HUES6 (cell line): ENCODE measurements at regions not wholly inside any gene's neighbourhood (a gene's known extent, or its start where the extent isn't known, plus 50 kb on each side); places are given as distances from the start of the nearest gene placed in this dataset.

Source experiments
- H3K27ac ChIP-seq: 2 replicates; pipeline ENCODE4 v1.7.0; 2013; ENCODE audit warnings: low read depth, mild to moderate bottlenecking, low read length, inconsistent platforms
- H3K27me3 ChIP-seq: 2 replicates; pipeline ENCODE4 v1.6.1; 2013; ENCODE audit warnings: low read length; ENCODE audit not compliant: control insufficient read depth, insufficient read depth
- H3K36me3 ChIP-seq: 2 replicates; pipeline ENCODE4 v1.6.1; 2013; ENCODE audit warnings: low read length; ENCODE audit not compliant: control insufficient read depth, insufficient read depth
- H3K4me1 ChIP-seq: 2 replicates; pipeline ENCODE4 v1.6.1; 2013; ENCODE audit warnings: low read length; ENCODE audit not compliant: control insufficient read depth, insufficient read depth
- H3K4me3 ChIP-seq: 2 replicates; pipeline ENCODE4 v1.5.1; 2013; ENCODE audit warnings: low read depth, low read length
- H3K9ac ChIP-seq: one replicate; pipeline ENCODE4 v1.6.1; 2013; ENCODE audit warnings: mild to moderate bottlenecking, low read length
- H3K9me3 ChIP-seq: 2 replicates; pipeline ENCODE4 v1.6.1; 2013; ENCODE audit warnings: low read depth, low read length; ENCODE audit not compliant: control insufficient read depth, insufficient read depth

GRCh38 chr22:48244388-48245195 lies 1482.1 kb downstream of the TBC1D22A start:
- H3K4me1 ChIP-seq = peaks cover 12% of the 10 kb centered on the region
- no peak overlapping the region for H3K4me3 ChIP-seq
- no peak overlapping the region for H3K9ac ChIP-seq
- no peaks in the 10 kb centered on the region for H3K36me3 ChIP-seq
- peaks cover 9% of the 10 kb centered on the region; the same call in 1 of the 2 replicates for H3K9me3 ChIP-seq
- H3K27ac ChIP-seq = no peak overlapping the region
- no peaks in the 10 kb centered on the region for H3K27me3 ChIP-seq

- Histone ChIP-seq H3K27me3 (no peaks in the 10 kb centered on the region), H3K4me3 (no peak overlapping the region), H3K9ac (no peak overlapping the region), H3K4me1 (peaks cover 20% of the 10 kb centered on the region), H3K9me3 (peaks cover 9% of the 10 kb centered on the region; the same call in 1 of the 2 replicates), H3K36me3 (no peaks in the 10 kb centered on the region), H3K27ac (no peak overlapping the region)
These were observed 1480.0 kb downstream of the TBC1D22A start for GRCh38 chr22:48242461-48242864.

GRCh38 chr22:48241658-48242057 lies 1479.2 kb downstream of the TBC1D22A start:
- peaks cover 9% of the 10 kb centered on the region; the same call in 1 of the 2 replicates for H3K9me3 ChIP-seq
- H3K4me1 ChIP-seq = peaks cover 20% of the 10 kb centered on the region

GRCh38 chr22:48240935-48241230 lies 1478.4 kb downstream of the TBC1D22A start:
- Histone ChIP-seq H3K4me1 (peaks cover 20% of the 10 kb centered on the region), H3K4me3 (no peak overlapping the region), H3K27ac (no peak overlapping the region), H3K9me3 (peaks cover 9% of the 10 kb centered on the region; the same call in 1 of the 2 replicates), H3K27me3 (no peaks in the 10 kb centered on the region), H3K9ac (no peak overlapping the region), H3K36me3 (no peaks in the 10 kb centered on the region)

More at GRCh38 chr22:48241658-48242057, 1479.2 kb downstream of the TBC1D22A start:
- no peaks in the 10 kb centered on the region for H3K36me3 ChIP-seq
- H3K27me3 ChIP-seq = no peaks in the 10 kb centered on the region
- H3K9ac ChIP-seq = no peak overlapping the region
- H3K27ac ChIP-seq = no peak overlapping the region
- no peak overlapping the region for H3K4me3 ChIP-seq

- Histone ChIP-seq H3K9me3 (peaks cover 9% of the 10 kb centered on the region; the same call in 1 of the 2 replicates), H3K4me3 (no peak overlapping the region), H3K4me1 (peaks cover 20% of the 10 kb centered on the region), H3K36me3 (no peaks in the 10 kb centered on the region), H3K9ac (peak overlapping the region; percentile 39), H3K27ac (peak overlapping the region; percentile 48; the same call in 1 of the 2 replicates), H3K27me3 (no peaks in the 10 kb centered on the region)
These were observed 1477.9 kb downstream of the TBC1D22A start for GRCh38 chr22:48240148-48240934.

- peak overlapping the region; percentile 8; the same call in 1 of the 2 replicates for H3K4me3 ChIP-seq
- H3K9ac ChIP-seq = peak overlapping the region; percentile 49
These were observed 1477.2 kb downstream of the TBC1D22A start for GRCh38 chr22:48239461-48240147.

GRCh38 chr22:48238966-48239365 lies 1476.5 kb downstream of the TBC1D22A start:
- Histone ChIP-seq H3K4me3 (no peak overlapping the region), H3K27me3 (no peaks in the 10 kb centered on the region), H3K4me1 (peaks cover 20% of the 10 kb centered on the region), H3K9ac (peak overlapping the region; percentile 49), H3K27ac (peak overlapping the region; percentile 14; the same call in 1 of the 2 replicates), H3K36me3 (no peaks in the 10 kb centered on the region), H3K9me3 (peaks cover 6% of the 10 kb centered on the region)

More at GRCh38 chr22:48239461-48240147, 1477.2 kb downstream of the TBC1D22A start:
- Histone ChIP-seq H3K4me1 (peaks cover 20% of the 10 kb centered on the region), H3K27me3 (no peaks in the 10 kb centered on the region), H3K27ac (peak overlapping the region; percentile 48; the same call in 1 of the 2 replicates), H3K36me3 (no peaks in the 10 kb centered on the region), H3K9me3 (peaks cover 9% of the 10 kb centered on the region; the same call in 1 of the 2 replicates)

- H3K9me3 ChIP-seq = peaks cover under 1% of the 10 kb centered on the region
- 0 out of 2 replicates have a peak overlapping the region, but pooled peaks have one; percentile 14 for H3K27ac ChIP-seq
- H3K36me3 ChIP-seq = no peaks in the 10 kb centered on the region
- H3K4me1 ChIP-seq = peaks cover 20% of the 10 kb centered on the region
- H3K4me3 ChIP-seq = no peak overlapping the region
- no peaks in the 10 kb centered on the region for H3K27me3 ChIP-seq
- no peak overlapping the region for H3K9ac ChIP-seq
These were observed 1476.0 kb downstream of the TBC1D22A start for GRCh38 chr22:48238284-48238915.

- Histone ChIP-seq H3K27ac (no peak overlapping the region), H3K9me3 (no peaks in the 10 kb centered on the region; the same call in 1 of the 2 replicates), H3K27me3 (no peaks in the 10 kb centered on the region), H3K9ac (no peak overlapping the region), H3K36me3 (no peaks in the 10 kb centered on the region), H3K4me1 (peaks cover 20% of the 10 kb centered on the region), H3K4me3 (no peak overlapping the region)
These were observed 1475.2 kb downstream of the TBC1D22A start for GRCh38 chr22:48237466-48238283.

- no peak overlapping the region for H3K27ac ChIP-seq
- H3K4me3 ChIP-seq = no peak overlapping the region
- H3K9me3 ChIP-seq = peaks cover 5% of the 10 kb centered on the region; the same call in 1 of the 2 replicates
- H3K9ac ChIP-seq = no peak overlapping the region
- H3K4me1 ChIP-seq = peaks cover 20% of the 10 kb centered on the region
- no peaks in the 10 kb centered on the region for H3K36me3 ChIP-seq
- H3K27me3 ChIP-seq = no peaks in the 10 kb centered on the region
These were observed 1473.8 kb downstream of the TBC1D22A start for GRCh38 chr22:48236261-48236660.
